ENCODE measurements at regions not wholly inside any gene's neighbourhood (a gene's known extent, or its start where the extent isn't known, plus 50 kb on each side); places are given as distances from the start of the nearest gene placed in this dataset.

- TF ChIP-seq CTCF (IDR thresholded peaks at IDR 0.05) (no peak), ZFX (IDR thresholded peaks at IDR 0.05; ENCODE audit: borderline replicate concordance) (no peak)
These were observed 614.7 kb downstream of the FAM181B start for GRCh38 chr11:82118946-82119345.
